GM21423 (cell line): ENCODE measurements at regions not wholly inside any gene's neighbourhood (a gene's known extent, or its start where the extent isn't known, plus 50 kb on each side); places are given as distances from the start of the nearest gene placed in this dataset.

Experiments
- ATAC-seq: cut with Tn5 transposase; IDR thresholded peaks from one replicate; pipeline ENCODE4 v1.9.1; 2021; ENCODE audit warnings: mild to moderate bottlenecking, moderate library complexity; ENCODE audit not compliant: unreplicated experiment

DNA sequence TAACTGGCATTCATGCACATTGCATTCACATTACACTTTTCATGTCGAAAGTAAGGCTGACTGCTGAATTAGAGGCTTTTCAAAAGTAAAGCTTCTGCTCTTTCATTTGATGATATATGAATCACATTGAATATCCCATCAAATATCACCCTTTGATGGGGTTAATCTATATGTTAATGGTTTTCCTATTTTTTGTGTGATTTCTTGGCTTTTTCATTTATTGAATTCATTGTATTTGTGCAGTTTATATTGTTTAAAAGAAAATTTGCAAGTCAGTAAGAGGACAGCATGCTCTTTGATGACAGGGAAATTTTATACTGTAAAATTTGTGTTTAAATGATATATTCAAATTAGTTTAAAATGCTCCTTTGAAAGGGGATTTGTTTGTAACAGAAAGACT, 344.1 kb downstream of the PCDH10 start:
- no peak for ATAC-seq

DNA sequence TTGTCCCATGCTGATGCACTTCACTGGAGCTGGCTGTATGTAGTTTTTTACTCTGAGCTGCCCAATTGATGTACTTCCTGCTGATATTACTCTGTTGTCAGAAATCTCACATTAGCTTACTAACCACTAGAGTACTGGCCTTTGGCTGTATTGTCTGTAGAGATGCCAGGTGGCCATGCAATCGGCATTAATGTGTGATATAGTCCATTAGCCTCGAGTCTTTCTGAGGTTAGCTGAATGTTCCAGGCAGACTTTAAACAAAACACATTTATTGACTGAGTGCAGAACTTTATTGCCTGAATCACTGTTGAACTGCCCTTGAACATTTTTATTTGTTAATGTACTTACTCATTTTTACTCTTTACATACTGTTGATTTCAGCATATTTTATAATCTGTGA, 335.2 kb downstream of the PCDH10 start:
- no peak for ATAC-seq

DNA sequence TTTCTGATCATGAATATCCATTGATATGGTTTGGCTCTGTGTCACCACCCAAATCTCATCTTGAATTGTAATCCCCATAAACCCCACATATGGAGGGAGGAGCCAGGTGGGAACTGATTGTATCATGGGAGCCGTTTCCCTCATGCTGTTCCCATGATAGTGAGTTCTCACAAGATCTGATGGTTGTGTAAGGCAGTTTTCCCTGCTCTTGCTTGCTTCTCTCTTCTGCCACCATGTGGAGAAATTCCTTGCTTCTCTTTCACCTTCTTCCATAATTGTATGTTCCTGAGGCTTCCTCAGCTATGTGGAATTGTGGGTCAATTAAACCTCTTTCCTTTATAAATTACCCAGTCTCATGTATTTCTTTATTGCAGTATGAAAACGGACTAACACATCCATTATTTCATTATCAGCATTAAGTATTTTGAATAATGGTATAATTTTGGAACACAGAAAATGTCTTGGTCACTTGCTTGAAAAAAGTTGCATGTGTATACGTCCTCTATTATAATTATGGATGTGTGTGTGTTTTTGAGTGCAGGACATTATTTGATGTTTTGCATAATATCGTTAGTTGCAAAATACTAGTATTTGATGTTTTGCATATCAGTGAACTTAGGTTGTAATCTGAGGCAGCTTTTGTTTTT, 334.6 kb downstream of the PCDH10 start:
- no peak for ATAC-seq

DNA sequence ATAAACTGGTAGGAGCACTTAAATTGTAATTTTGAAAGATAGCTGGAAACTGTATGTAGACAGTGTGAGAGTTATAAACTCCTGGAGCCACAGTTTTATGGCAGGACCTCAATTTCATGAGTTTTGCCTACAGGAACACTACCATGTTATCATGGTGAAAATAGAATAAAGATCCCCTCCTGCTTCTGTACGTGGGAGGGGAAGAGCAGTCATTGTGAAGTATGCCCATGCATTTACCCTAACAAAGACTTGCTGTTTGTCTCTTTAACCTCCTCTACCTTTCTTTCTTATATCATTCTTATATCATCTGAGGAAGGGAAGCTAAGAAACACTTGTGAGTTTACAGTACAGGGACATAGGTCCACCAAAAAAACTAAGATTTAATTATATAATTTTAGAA, 327.0 kb downstream of the PCDH10 start:
- no peak for ATAC-seq

DNA sequence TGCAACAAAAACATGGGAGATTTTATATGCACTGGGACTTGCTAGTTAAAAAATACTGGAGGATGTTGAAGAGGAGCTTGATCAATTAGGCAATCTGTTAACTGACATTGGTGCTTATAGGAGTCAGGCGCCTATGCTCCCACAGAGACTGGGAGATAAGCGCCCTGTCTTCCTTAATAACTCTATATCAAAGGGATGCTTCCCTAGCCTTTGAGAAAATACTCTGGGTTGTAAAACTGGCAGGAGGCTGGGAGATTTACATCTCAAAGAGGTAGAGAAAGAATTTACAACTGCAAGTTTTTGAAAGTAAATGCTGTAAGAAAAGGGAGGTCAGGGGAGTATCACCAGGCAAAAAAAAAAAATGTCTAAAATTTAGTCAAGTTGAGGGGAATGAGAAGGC, 325.4 kb downstream of the PCDH10 start:
- ATAC-seq, result no peak

DNA sequence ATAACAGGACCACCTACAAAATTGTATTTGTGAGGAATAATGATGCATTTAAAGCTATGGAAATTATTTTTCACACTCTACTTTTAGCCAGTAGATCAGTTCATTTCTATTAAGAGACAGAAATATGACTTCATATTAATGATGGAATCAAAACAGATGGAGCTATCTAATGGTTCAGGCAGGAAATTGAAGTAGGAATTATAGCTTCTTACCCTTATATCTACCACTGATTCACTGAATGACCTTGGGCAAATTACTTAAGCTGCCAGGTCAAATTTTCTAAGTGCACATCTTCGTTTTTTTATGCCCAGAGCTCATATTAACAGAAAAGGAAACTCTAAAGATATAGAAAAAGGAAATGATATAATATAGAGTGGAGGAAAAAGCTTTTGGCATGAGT, 323.1 kb downstream of the PCDH10 start:
- no peak for ATAC-seq

DNA sequence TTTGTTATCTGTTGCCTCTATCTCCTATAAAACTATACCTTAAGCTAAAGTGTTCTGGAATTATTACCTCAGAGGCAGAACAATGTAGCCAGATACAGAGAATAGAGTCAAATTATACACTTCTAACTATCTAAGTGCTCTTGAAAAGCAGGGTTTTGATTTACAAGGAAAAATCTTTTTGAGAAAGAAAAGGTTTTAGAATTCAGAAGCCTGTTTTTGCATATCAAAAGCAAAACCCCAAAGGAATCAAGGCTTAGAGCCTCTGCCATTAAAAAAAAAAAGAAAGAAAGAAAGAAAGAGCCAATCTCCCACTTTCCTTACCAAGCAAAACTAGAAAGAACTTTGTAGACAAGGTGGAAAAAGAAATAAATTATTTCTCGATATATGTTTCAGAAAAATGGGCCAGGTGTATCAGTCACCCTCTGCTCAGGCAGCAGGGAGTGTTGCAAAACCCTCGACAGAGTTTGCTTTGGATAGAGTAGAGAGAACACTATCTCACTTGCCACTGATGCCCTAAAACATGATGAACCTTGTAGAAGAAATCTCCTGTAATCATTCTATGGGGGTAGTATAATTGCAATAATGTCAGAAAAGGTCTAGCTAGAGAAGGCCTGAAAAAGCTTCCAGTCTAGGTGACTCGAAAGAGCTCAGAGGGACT, 318.3 kb downstream of the PCDH10 start:
- ATAC-seq, result no peak

DNA sequence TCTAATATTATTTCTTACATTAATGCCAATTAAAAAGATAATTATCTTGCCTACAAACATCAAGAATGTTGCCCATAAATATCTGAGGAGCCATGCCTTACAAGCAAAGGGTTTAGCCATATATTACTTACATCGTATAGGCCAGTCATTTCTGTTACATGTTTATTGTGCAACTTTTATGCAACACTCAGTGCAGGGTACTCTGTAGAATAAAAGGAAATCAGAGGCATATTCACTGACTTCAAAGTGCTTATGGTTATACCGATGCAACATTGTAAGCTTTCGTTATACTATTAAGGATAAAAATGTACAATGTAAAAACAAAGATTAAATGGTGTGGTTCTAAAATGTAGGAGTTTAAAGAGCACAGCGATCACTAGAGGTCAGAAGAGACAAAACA, 315.9 kb downstream of the PCDH10 start:
- no peak for ATAC-seq

- no peak for ATAC-seq
Measured at GRCh38 chr4:133464311-133464710, 315.2 kb downstream of the PCDH10 start.

- no peak for ATAC-seq
Measured at GRCh38 chr4:133452678-133453077, 303.6 kb downstream of the PCDH10 start.

GRCh38 chr4:133450813-133451212, 301.7 kb downstream of the PCDH10 start:
- no peak for ATAC-seq

DNA sequence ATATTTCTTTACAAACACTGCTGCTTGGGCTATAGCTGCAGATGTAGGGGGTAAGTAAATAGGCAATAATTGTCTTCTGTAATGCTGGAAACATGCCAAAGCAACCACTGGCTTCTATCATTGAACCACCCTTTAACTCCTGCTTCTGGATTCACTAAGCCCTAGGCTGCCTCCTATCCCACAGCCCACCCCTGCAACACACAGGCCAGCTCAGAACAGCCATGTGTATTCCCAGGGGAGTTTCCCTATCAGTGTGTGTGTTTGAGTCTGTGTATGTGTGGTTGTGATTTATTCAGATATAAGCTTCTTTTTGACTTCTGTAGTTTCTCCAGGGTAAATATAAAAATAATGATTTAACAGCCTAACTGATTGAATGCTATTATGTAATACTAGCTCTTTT, 291.3 kb downstream of the PCDH10 start:
- ATAC-seq, result no peak

DNA sequence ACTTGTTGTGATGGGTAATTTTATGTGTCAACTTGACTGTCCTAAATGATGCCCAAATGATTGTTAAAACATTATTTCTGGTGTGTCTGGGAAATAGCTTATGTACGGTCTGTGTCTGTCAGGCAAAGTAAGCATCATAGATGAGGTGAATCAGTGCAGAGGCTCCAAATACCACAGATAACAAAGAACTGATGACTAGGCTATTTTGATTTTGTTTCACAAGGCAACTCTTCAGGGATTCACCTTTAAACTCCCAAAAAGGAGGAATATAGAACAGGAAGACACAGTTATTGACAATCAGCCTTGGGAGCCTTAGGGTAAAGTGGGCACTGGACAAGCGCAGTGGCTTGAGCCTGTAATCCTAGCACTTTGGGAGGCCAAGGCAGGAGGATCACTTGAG, 290.7 kb downstream of the PCDH10 start:
- ATAC-seq, result no peak

GRCh38 chr4:133424605-133425004, 275.5 kb downstream of the PCDH10 start:
- no peak for ATAC-seq

GRCh38 chr4:133403913-133404312, 254.8 kb downstream of the PCDH10 start:
- ATAC-seq, result no peak

DNA sequence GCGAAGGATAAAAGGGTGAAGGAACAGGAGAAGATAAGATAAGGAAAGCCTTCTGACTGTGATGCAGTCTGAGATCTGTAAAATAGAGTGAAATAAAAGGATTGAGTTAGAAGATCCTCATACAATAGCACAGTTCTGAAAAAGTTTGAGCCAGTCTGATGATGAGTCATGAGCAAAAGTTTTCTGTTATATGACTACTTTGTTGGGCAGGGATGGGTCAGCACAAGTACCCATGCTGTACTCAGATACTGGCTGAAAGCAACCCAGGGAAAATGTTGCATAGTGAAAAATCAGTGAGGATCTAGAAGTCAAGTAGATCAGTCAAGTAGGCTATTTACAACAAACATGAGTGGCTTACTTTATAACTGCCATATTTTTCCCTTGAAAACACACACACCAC, 253.5 kb downstream of the PCDH10 start:
- no peak for ATAC-seq

DNA sequence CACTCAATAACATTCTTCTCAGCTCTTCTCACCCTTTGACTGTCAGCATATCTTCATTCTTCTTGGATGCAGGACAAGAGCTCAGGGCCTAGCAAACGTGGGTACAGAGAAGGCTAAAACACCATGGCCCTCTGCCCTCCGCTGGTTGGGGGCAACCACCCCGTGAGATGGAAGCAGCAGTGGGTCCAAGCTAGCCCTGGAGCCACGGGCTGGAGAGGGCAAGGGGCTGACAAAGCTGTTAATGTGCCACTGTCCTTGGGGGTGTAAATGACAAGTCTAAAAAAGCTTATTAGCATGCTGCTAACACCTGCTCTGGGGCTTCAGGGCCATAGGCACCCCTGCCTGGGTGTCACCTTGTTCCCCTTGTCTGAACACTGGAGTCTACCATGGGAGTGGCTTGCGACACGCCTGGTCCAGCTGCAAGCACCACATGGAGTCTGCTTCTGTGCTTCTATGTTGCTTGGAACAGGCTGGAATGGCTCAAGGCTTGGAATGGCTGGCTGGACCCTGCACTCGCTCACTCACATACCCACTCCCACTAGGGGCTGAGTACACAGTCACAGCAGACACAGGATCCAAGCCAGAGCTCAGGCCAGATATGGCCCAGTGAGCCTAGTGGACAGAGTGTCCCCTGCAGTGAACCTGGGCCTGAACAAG, 246.0 kb downstream of the PCDH10 start:
- no peak for ATAC-seq

GRCh38 chr4:133390198-133390855, 241.2 kb downstream of the PCDH10 start:
- ATAC-seq, result no peak

DNA sequence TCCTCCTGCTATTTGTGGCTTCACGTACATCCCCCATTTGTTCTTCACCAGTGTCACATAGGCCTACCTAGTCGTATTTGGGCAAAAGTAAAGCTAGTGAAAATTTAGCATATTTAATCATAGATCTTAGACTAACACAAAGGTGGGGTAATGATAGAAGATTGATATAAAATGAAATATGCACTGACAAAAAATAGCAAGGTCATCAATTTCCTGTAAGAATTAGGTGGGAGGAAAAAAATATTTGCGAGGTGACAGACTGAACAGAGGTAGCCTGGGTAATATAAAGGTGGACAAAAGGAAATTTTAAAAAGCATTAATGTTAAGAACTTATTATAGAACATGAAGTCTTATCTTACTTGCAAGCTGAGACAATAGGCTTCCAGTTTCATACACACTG, 239.9 kb downstream of the PCDH10 start:
- ATAC-seq, result no peak

DNA sequence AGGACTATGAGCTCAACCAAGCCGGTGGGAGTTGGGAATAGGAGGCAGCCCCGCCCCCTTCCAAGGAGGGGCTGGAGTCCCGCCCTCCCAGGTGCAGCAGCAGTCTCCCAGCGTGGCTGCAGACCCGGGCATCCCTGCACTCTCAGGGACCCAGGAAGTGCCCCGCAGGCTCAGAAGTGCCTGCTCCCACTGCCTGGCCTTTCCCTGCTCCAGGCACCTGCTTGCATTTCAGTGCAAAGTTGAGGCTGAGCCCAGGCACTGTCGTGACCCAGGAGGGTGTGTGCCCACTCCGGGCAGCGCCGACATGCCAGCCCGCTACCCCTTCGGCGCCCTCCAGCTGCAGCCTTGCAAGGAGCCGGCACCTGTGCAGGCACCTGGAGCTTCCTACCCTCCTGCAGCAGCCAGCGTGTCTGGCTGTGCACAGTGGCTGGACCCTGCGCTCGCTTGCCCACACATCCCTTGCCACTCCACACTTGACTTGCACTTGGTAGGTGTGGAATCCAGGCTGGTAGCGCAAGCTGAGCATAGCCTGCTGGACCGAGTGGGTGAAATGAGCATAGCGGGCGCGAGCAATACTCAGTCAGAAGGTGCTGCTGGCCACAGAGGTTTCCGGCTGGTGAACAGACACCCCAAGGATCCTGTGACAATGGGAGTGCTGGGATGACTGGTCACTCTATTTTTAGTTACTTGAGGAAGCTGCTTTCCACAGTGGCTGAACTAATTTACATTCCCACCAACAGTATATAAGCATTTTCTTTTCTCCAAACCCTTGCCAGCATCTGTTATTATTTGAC, 236.3 kb downstream of the PCDH10 start:
- no peak for ATAC-seq
